Neural cell (in vitro differentiated cells): ENCODE measurements at regions not wholly inside any gene's neighbourhood (a gene's known extent, or its start where the extent isn't known, plus 50 kb on each side); places are given as distances from the start of the nearest gene placed in this dataset.
"Not testable (repeated sequence)": the region's sequence is repeated elsewhere in the genome, so short reads cannot be mapped to it uniquely, and the experiment has no call there.

ENCODE experiments used
- CTCF ChIP-seq: fragments of 450-650 bp; IDR thresholded peaks from 2 replicates; pipeline ENCODE4 v1.5.1; 2014; ENCODE audit warnings: antibody characterized with exemption, mild to moderate bottlenecking, moderate library complexity; ENCODE audit not compliant: poor library complexity, severe bottlenecking
- EP300 ChIP-seq: fragments of 450-650 bp; conservative IDR thresholded peaks from 2 replicates; pipeline ENCODE4 v1.6.1; 2014; ENCODE audit warnings: antibody characterized with exemption, mild to moderate bottlenecking, moderate library complexity; ENCODE audit not compliant: poor library complexity, severe bottlenecking
- EZH2 ChIP-seq: fragments of 200-600, 300-800 bp; shearing (Covaris generic), sonication (generic); IDR thresholded peaks from 2 replicates; pipeline ENCODE4 v1.6.1; 2014; ENCODE audit warnings: antibody characterized with exemption, low read length, borderline replicate concordance, mild to moderate bottlenecking; ENCODE audit not compliant: insufficient read depth, poor library complexity, severe bottlenecking
- MXI1 ChIP-seq: fragments of 450-650 bp; conservative IDR thresholded peaks from 2 replicates; pipeline ENCODE4 v1.6.1; 2014; ENCODE audit warnings: antibody characterized with exemption, mild to moderate bottlenecking; ENCODE audit not compliant: poor library complexity, severe bottlenecking
- POLR2AphosphoS5 ChIP-seq: IDR thresholded peaks from 2 replicates; pipeline ENCODE4 v1.6.1; 2012
- REST ChIP-seq: IDR thresholded peaks from 2 replicates; pipeline ENCODE4 v1.6.1; 2012; ENCODE audit warnings: borderline replicate concordance
- SMC3 ChIP-seq: fragments of 450-650 bp; conservative IDR thresholded peaks from 2 replicates; pipeline ENCODE4 v1.6.1; 2014; ENCODE audit warnings: antibody characterized with exemption, mild to moderate bottlenecking, moderate library complexity; ENCODE audit not compliant: poor library complexity
- TAF1 ChIP-seq: IDR thresholded peaks from 2 replicates; pipeline ENCODE4 v1.6.1; 2012; ENCODE audit warnings: low read depth

- not testable (repeated sequence) for TF ChIP-seq CTCF, TAF1, EZH2, EP300, SMC3, MXI1, POLR2AphosphoS5, REST
These were observed 1870.7 kb upstream of the LRRTM1 start for GRCh38 chr2:82175210-82175609.
